Uterus (tissue), 3 donors: ENCODE measurements at regions not wholly inside any gene's neighbourhood (a gene's known extent, or its start where the extent isn't known, plus 50 kb on each side); places are given as distances from the start of the nearest gene placed in this dataset.
A peak's percentile ranks its signal among the peaks of the same experiment; 100 is the strongest.
"Not testable (repeated sequence)": the region's sequence is repeated elsewhere in the genome, so short reads cannot be mapped to it uniquely, and the experiment has no call there.

Experiments used
- DNase-seq, 2 donors: peaks; one replicate each; pipeline ENCODE4 v3.0.0-alpha.2; 2019 to 2020
- H3K27ac ChIP-seq, 2 donors: fragments of 200-600 bp; sonication (generic); 1 replicate in 1 of 2; 2 replicates in 1 of 2; pipeline ENCODE4 v1.5.1; 2016 to 2018
- H3K27me3 ChIP-seq, 2 donors: fragments of 200-600 bp; sonication (generic); one replicate each; pipeline ENCODE4 v1.5.1; 2018 to 2019; ENCODE audit warnings: control low read depth in 1 of 2
- H3K36me3 ChIP-seq, 2 donors: fragments of 200-600 bp; sonication (generic); one replicate each; pipeline ENCODE4 v1.5.1; 2019; ENCODE audit warnings: control low read depth in 1 of 2
- H3K4me1 ChIP-seq, 2 donors: fragments of 200-600 bp; sonication (generic); one replicate each; pipeline ENCODE4 v1.5.1; 2018 to 2019; ENCODE audit warnings: control low read depth in 1 of 2
- H3K4me3 ChIP-seq, 2 donors: fragments of 200-600 bp; sonication (generic); 1 replicate in 1 of 2; 2 replicates in 1 of 2; pipeline ENCODE4 v1.5.1; 2018 to 2019; ENCODE audit warnings: mild to moderate bottlenecking in 1 of 2
- H3K9me3 ChIP-seq, 2 donors: fragments of 200-600 bp; sonication (generic); one replicate each; pipeline ENCODE4 v1.5.1; 2019; ENCODE audit warnings: control low read depth in 1 of 2
- POLR2A ChIP-seq, 2 donors: fragments of 450-650 bp; IDR thresholded peaks; one replicate each; pipeline ENCODE4 v1.6.1; 2016; ENCODE audit warnings: antibody characterized with exemption in 2 of 2, mild to moderate bottlenecking in 1 of 2, moderate library complexity in 1 of 2
- intact Hi-C: fragments of 100-400 bp; cut with DNase I; formaldehyde crosslinking; loops from one replicate; pipeline ENCODE4 v1.15.1; 2023; ENCODE audit warnings: low total_unique reads
- TF ChIP-seq, protein P1 (sequence below), 4 experiments: fragments of 200-600 bp in 2 of 4; fragments of 450-650 bp in 2 of 4; sonication (generic) in 2 of 4; IDR thresholded peaks; one replicate each; pipeline ENCODE4 v1.5.1; 2016 to 2019; ENCODE audit warnings: antibody characterized with exemption in 4 of 4, mild to moderate bottlenecking in 2 of 4, moderate library complexity in 1 of 4
- donor health status: DM: yes; HTN: yes; CAD: no.

DNA sequence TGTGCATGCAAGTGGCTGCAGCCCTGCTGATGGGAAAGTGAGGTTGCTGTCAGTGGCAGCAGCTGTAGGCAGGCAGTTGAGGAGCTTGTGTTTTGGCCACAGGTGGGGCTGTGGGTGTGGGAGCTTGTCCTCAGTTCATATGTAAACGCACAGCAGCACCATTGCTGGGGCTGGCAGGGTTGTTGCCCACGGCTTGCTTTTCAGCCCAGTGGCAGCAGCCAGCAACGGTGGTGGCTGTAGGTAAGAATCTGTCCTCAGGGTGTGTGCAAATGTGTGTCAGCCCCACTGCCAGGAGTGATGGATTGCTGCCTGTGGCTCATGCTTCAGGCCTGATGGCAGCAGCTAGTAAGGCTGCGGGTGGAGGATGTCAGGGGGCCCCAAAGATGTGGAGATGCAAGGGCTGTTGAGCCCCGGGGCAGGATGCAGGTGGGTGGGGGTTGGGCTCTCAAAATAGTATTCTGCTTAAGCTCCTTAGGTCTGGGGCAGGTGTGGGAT lies 141.3 kb upstream of the THUMPD2 start:
- no peaks in the 10 kb centered on the region for H3K9me3 ChIP-seq
- no peaks in the 10 kb centered on the region for H3K36me3 ChIP-seq
- intact Hi-C loops, result no loop called here
- H3K27me3 ChIP-seq, result no peaks in the 10 kb centered on the region
- H3K4me1 ChIP-seq, result peaks cover 0 to 4% of the 10 kb centered on the region in 2 donors
- no peak for TF ChIP-seq POLR2A (IDR thresholded peaks at IDR 0.05)
- TF ChIP-seq, protein P1, sequence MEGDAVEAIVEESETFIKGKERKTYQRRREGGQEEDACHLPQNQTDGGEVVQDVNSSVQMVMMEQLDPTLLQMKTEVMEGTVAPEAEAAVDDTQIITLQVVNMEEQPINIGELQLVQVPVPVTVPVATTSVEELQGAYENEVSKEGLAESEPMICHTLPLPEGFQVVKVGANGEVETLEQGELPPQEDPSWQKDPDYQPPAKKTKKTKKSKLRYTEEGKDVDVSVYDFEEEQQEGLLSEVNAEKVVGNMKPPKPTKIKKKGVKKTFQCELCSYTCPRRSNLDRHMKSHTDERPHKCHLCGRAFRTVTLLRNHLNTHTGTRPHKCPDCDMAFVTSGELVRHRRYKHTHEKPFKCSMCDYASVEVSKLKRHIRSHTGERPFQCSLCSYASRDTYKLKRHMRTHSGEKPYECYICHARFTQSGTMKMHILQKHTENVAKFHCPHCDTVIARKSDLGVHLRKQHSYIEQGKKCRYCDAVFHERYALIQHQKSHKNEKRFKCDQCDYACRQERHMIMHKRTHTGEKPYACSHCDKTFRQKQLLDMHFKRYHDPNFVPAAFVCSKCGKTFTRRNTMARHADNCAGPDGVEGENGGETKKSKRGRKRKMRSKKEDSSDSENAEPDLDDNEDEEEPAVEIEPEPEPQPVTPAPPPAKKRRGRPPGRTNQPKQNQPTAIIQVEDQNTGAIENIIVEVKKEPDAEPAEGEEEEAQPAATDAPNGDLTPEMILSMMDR (IDR thresholded peaks at IDR 0.05), result no peak
- no peak for DNase-seq
- H3K4me3 ChIP-seq, result no peak overlapping the region
- H3K27ac ChIP-seq, result peak overlapping the region in 1 of 2 donors; percentile 15

DNA sequence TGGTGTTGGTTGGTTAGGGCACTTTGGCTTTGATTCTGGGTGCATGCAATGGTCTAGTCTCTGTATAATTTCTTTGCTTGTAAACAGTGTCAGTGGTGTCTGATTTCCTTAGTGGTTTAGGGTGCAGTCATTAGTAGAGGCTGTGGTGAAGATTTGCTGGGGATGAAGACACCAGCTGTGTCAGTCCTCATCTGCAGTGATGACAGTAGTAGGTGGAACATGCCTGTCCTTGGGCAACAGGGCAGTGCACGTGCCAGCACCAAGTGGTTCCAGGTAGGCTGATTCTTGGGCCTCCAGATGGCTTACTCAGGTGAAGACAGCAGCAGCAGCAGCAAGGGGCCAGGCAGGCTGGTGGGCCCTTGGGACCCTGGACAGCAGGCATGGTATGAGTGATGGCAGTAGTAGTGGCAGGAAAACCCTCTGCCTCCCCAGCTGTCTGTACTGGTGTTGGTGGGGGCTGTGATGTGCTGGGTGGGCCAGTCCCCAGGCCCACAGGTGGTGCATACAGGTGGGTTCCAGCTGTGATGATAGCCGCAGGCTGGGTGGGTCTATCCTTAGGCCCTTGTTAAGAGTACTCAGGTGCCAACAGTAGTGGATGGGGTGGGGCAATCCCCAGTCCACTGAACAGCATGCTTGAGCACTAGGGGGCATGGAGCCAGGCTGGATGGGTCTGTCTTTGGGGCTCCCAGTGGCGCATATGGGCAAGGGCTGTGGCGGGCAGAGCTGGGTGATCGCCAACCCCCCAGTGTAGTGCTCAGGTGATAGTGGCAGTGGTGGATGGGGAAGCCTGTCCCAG lies 140.7 kb upstream of the THUMPD2 start:
- H3K27ac ChIP-seq, result no peak overlapping the region
- H3K27me3 ChIP-seq, result no peaks in the 10 kb centered on the region
- H3K36me3 ChIP-seq, result no peaks in the 10 kb centered on the region
- DNase-seq, result no peak
- TF ChIP-seq, protein P1 (IDR thresholded peaks at IDR 0.05), result no peak
- no peak for TF ChIP-seq POLR2A (IDR thresholded peaks at IDR 0.05)
- no peak overlapping the region for H3K4me3 ChIP-seq
- intact Hi-C loops, result no loop called here
- H3K9me3 ChIP-seq, result no peaks in the 10 kb centered on the region
- H3K4me1 ChIP-seq, result peaks cover 0 to 4% of the 10 kb centered on the region in 2 donors

DNA sequence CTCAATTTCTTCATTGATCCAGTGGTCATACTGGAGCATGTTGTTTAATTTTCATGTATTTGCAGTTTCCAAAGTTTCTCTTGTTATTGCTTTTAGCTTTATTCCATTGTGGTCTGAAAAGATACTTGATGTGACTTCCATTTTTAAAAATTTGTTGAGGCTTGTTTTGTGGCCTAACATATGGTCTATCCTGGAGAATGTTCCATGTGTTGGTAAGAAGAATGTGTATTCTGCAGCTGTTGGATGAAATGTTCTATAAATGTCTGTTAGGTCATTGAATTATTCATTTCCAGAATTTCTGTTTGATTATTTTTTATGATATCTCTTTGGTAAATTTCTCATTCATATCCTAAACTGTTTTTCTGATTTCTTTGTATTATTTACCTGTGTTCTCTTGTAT lies 139.8 kb upstream of the THUMPD2 start:
- Histone ChIP-seq H3K4me3 (no peak overlapping the region), H3K27me3 (no peaks in the 10 kb centered on the region), H3K27ac (no peak overlapping the region), H3K36me3 (no peaks in the 10 kb centered on the region), H3K4me1 (no peaks in the 10 kb centered on the region), H3K9me3 (no peaks in the 10 kb centered on the region)
- DNase-seq, result no peak
- intact Hi-C loops, result no loop called here
- TF ChIP-seq, protein P1 (IDR thresholded peaks at IDR 0.05), result no peak
- TF ChIP-seq POLR2A (IDR thresholded peaks at IDR 0.05), result no peak

DNA sequence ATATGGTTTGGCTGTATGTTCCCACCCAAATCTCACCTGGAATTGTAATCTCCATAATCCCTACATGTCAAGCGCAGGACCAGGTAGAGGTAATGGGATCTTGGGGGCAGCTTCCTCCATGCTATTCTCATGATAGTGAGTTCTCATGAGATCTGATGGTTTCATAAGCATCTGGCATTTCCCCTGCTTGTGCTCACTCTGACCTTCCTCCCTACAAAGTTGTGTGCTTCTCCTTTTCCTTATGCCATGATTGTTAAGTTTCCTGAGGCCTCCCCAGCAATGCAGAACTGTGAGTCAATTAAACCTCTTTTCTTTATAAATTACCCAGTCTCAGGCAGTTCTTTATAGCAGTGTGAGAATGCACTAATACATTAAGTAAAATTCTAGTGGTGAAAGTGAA lies 138.3 kb upstream of the THUMPD2 start:
- DNase-seq, H3K9me3 ChIP-seq, intact Hi-C loops, H3K27me3 ChIP-seq, H3K4me1 ChIP-seq, H3K27ac ChIP-seq, H3K4me3 ChIP-seq, H3K36me3 ChIP-seq: not testable (repeated sequence)

DNA sequence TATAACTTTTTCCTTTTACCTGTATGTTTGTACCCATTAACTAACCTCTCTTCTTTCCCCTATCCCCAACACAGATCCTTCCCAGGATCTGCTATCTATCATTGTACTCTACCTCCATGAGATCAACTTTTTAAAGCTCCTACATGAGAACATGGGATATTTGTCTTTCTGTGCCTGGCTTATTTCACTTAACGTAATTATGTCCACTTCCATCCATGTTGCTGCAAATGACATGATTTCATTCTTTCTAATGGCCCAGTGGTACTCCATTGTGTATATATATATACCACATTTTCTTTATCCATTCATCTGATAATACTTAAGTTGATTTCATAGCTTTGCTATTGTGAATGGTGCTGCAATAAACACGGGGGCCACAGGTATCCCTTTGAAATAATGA lies 135.9 kb upstream of the THUMPD2 start:
- H3K9me3 ChIP-seq, result no peaks in the 10 kb centered on the region
- H3K27me3 ChIP-seq, result no peaks in the 10 kb centered on the region
- H3K27ac ChIP-seq, result no peak overlapping the region
- DNase-seq, result no peak
- intact Hi-C loops, result no loop called here
- H3K4me1 ChIP-seq, result no peaks in the 10 kb centered on the region
- H3K4me3 ChIP-seq, result no peak overlapping the region
- H3K36me3 ChIP-seq, result no peaks in the 10 kb centered on the region
- TF ChIP-seq, protein P1 (IDR thresholded peaks at IDR 0.05), result no peak
- no peak for TF ChIP-seq POLR2A (IDR thresholded peaks at IDR 0.05)
